SU-DHL-6 (cell line): ENCODE measurements at regions not wholly inside any gene's neighbourhood (a gene's known extent, or its start where the extent isn't known, plus 50 kb on each side); places are given as distances from the start of the nearest gene placed in this dataset.

ENCODE experiments used
- H2AFZ ChIP-seq: fragments of 200-600 bp; sonication (generic); 2 replicates; pipeline ENCODE4 v1.6.1; 2014; ENCODE audit warnings: low read depth, mild to moderate bottlenecking, moderate library complexity, mixed read lengths, antibody characterized with exemption, low read length; ENCODE audit not compliant: severe bottlenecking
- H3F3A ChIP-seq: fragments of 200-600 bp; shearing (Covaris generic); 2 replicates; pipeline ENCODE4 v1.6.0; 2016; ENCODE audit warnings: antibody characterized with exemption, mild to moderate bottlenecking; ENCODE audit not compliant: insufficient read depth
- H3K27ac ChIP-seq: fragments of 200-600 bp; sonication (generic); 2 replicates; pipeline ENCODE4 v1.5.1; 2016; ENCODE audit warnings: low read depth, mild to moderate bottlenecking, low read length, moderate library complexity, mixed read lengths
- H3K27me3 ChIP-seq: fragments of 200-600 bp; sonication (generic), shearing (Covaris generic); 2 replicates; pipeline ENCODE4 v1.6.0; 2014; ENCODE audit warnings: mild to moderate bottlenecking, low read length
- H3K36me3 ChIP-seq: fragments of 200-600 bp; sonication (generic); 2 replicates; pipeline ENCODE4 v1.6.1; 2014; ENCODE audit warnings: mild to moderate bottlenecking, low read length, mixed read lengths
- H3K4me2 ChIP-seq: fragments of 300-600, 200-600 bp; shearing (Covaris generic), sonication (generic); 2 replicates; pipeline ENCODE4 v1.6.0; 2014; ENCODE audit warnings: low read length, low read depth, mild to moderate bottlenecking; ENCODE audit not compliant: poor library complexity, severe bottlenecking
- H3K4me3 ChIP-seq: fragments of 200-600 bp; sonication (generic); 2 replicates; pipeline ENCODE4 v1.5.1; 2014; ENCODE audit warnings: antibody characterized with exemption, low read length, mild to moderate bottlenecking, mixed read lengths; ENCODE audit not compliant: insufficient read depth, poor library complexity, severe bottlenecking
- H3K79me2 ChIP-seq: fragments of 200-600 bp; sonication (generic); 2 replicates; pipeline ENCODE4 v1.6.1; 2014; ENCODE audit warnings: mild to moderate bottlenecking, low read length, moderate library complexity; ENCODE audit not compliant: insufficient read depth
- H3K9ac ChIP-seq: fragments of 200-600 bp; sonication (generic); 2 replicates; pipeline ENCODE4 v1.7.0; 2014; ENCODE audit warnings: mild to moderate bottlenecking, low read length
- H3K9me2 ChIP-seq: fragments of 200-600 bp; sonication (generic); replicated peaks from 2 replicates; pipeline ENCODE4 v1.6.1; 2014; ENCODE audit warnings: low read length; ENCODE audit not compliant: insufficient read depth
- H3K9me3 ChIP-seq: fragments of 200-600 bp; sonication (generic); 2 replicates; pipeline ENCODE4 v1.6.1; 2014; ENCODE audit warnings: low read length, mixed read lengths; ENCODE audit not compliant: insufficient read depth
- H4K20me1 ChIP-seq: fragments of 200-600 bp; sonication (generic); 2 replicates; pipeline ENCODE4 v1.6.1; 2014; ENCODE audit warnings: low read depth, mild to moderate bottlenecking, antibody characterized with exemption, low read length, moderate library complexity, mixed read lengths
- EZH2phosphoT487 ChIP-seq: fragments of 200-600 bp; sonication (generic), shearing (Covaris generic); conservative IDR thresholded peaks from 2 replicates; pipeline ENCODE4 v1.6.1; 2018; ENCODE audit warnings: mild to moderate bottlenecking, antibody characterized with exemption, low read length, moderate library complexity, mixed read lengths
- TF ChIP-seq, protein P1 (sequence below): fragments of 200-600 bp; sonication (generic); IDR thresholded peaks from one replicate; pipeline ENCODE4 v1.5.1; 2017; ENCODE audit warnings: antibody characterized with exemption, mild to moderate bottlenecking, low read length, moderate library complexity; ENCODE audit not compliant: insufficient read depth, poor library complexity, severe bottlenecking

GRCh38 chr13:44694291-44694690, 118.2 kb upstream of the TSC22D1 start:
- TF ChIP-seq, protein P1, sequence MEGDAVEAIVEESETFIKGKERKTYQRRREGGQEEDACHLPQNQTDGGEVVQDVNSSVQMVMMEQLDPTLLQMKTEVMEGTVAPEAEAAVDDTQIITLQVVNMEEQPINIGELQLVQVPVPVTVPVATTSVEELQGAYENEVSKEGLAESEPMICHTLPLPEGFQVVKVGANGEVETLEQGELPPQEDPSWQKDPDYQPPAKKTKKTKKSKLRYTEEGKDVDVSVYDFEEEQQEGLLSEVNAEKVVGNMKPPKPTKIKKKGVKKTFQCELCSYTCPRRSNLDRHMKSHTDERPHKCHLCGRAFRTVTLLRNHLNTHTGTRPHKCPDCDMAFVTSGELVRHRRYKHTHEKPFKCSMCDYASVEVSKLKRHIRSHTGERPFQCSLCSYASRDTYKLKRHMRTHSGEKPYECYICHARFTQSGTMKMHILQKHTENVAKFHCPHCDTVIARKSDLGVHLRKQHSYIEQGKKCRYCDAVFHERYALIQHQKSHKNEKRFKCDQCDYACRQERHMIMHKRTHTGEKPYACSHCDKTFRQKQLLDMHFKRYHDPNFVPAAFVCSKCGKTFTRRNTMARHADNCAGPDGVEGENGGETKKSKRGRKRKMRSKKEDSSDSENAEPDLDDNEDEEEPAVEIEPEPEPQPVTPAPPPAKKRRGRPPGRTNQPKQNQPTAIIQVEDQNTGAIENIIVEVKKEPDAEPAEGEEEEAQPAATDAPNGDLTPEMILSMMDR, result no peak
- no peak for TF ChIP-seq EZH2phosphoT487
- Histone ChIP-seq H3K9me3 (no peaks in the 10 kb centered on the region), H4K20me1 (no peaks in the 10 kb centered on the region), H3F3A (no peaks in the 10 kb centered on the region), H3K27me3 (peaks cover 3% of the 10 kb centered on the region; the same call in 1 of the 2 replicates), H3K4me3 (no peak overlapping the region), H2AFZ (no peak overlapping the region), H3K9ac (no peak overlapping the region), H3K27ac (no peak overlapping the region), H3K79me2 (no peaks in the 10 kb centered on the region), H3K9me2 (no peaks in the 10 kb centered on the region), H3K4me2 (no peak overlapping the region), H3K36me3 (no peaks in the 10 kb centered on the region)

DNA sequence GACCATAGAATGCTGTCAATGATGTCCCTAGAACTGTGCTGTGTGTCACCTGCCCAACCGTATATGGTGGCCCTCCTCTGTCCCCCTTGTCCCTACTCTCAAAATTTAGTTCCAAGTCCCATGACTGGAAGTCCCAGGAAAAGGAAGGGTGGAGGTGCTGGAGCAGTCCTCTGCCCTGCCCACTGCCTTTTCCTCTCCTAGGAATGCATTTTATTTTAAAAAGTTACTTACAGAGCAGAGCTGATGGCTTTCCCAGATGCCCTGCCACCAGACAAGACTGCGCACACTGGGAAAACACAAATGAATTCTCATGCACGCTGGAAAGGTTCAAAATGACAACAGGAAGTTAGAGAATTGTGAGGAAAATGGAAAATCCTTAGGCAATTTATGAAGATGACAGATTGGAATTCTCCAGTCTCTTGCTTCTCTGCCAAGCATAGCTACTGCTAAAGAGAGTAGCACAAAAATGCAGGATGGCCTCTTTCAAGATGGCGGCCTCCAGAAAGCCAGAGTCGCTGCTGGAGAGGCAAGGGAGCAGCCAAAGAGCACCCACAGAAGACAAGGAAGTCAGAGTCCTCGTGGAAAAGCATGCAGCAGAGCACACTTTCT, 117.1 kb upstream of the TSC22D1 start:
- Histone ChIP-seq H2AFZ (no peak overlapping the region), H3K4me3 (no peak overlapping the region), H3K27me3 (peaks cover 3% of the 10 kb centered on the region; the same call in 1 of the 2 replicates), H3K4me2 (no peak overlapping the region), H3F3A (no peaks in the 10 kb centered on the region), H3K9ac (no peak overlapping the region), H3K79me2 (no peaks in the 10 kb centered on the region), H4K20me1 (no peaks in the 10 kb centered on the region), H3K9me2 (no peaks in the 10 kb centered on the region), H3K36me3 (no peaks in the 10 kb centered on the region), H3K27ac (no peak overlapping the region), H3K9me3 (no peaks in the 10 kb centered on the region)
- no peak for TF ChIP-seq EZH2phosphoT487
- TF ChIP-seq, protein P1, result no peak

GRCh38 chr13:44692173-44692713, 116.1 kb upstream of the TSC22D1 start:
- Histone ChIP-seq H4K20me1 (no peaks in the 10 kb centered on the region), H3K27ac (no peak overlapping the region), H3F3A (no peaks in the 10 kb centered on the region), H3K9me3 (no peaks in the 10 kb centered on the region), H3K9me2 (no peaks in the 10 kb centered on the region), H2AFZ (no peak overlapping the region), H3K27me3 (peaks cover 3% of the 10 kb centered on the region; the same call in 1 of the 2 replicates), H3K4me2 (no peak overlapping the region), H3K4me3 (no peak overlapping the region), H3K79me2 (no peaks in the 10 kb centered on the region), H3K9ac (no peak overlapping the region), H3K36me3 (no peaks in the 10 kb centered on the region)
- TF ChIP-seq, protein P1, result no peak
- TF ChIP-seq EZH2phosphoT487, result no peak
